Gastroesophageal sphincter (tissue), 4 donors: ENCODE measurements at regions not wholly inside any gene's neighbourhood (a gene's known extent, or its start where the extent isn't known, plus 50 kb on each side); places are given as distances from the start of the nearest gene placed in this dataset.

ENCODE experiments used
- ATAC-seq: fragments of 150-250 bp; one replicate; pipeline ENCODE4 v1.9.1; 2016; ENCODE audit warnings: mild to moderate bottlenecking, moderate library complexity
- H3K27ac ChIP-seq, 4 donors: fragments of 200-600 bp; sonication (generic) in 3 of 4; 1 replicate in 3 of 4; 2 replicates in 1 of 4; pipeline ENCODE4 v1.5.1; 2016 to 2019
- H3K27me3 ChIP-seq: fragments of 200-600 bp; sonication (generic); one replicate; pipeline ENCODE4 v1.5.1; 2019
- H3K36me3 ChIP-seq, 2 donors: fragments of 200-600 bp; sonication (generic); one replicate each; pipeline ENCODE4 v1.5.1; 2019; ENCODE audit warnings: control low read depth in 1 of 2
- H3K4me1 ChIP-seq, 3 donors: fragments of 200-600 bp; sonication (generic); 1 replicate in 2 of 3; 2 replicates in 1 of 3; pipeline ENCODE4 v1.5.1; 2016 to 2019; ENCODE audit warnings: control low read depth in 2 of 3
- H3K4me3 ChIP-seq, 2 donors: fragments of 200-600 bp; sonication (generic); one replicate each; pipeline ENCODE4 v1.5.1; 2019; ENCODE audit warnings: mild to moderate bottlenecking in 1 of 2, moderate library complexity in 1 of 2
- H3K9me3 ChIP-seq, 3 donors: fragments of 200-600 bp; sonication (generic); one replicate each; pipeline ENCODE4 v1.5.1; 2017 to 2019; ENCODE audit warnings: control low read depth in 2 of 3
- EP300 ChIP-seq: sonication (generic); formaldehyde crosslinking; IDR thresholded peaks from one replicate; pipeline ENCODE4 v1.6.1; 2017; ENCODE audit warnings: antibody characterized with exemption, mild to moderate bottlenecking
- POLR2A ChIP-seq, 2 donors: fragments of 450-650 bp; IDR thresholded peaks; one replicate each; pipeline ENCODE4 v1.6.1; 2017; ENCODE audit warnings: antibody characterized with exemption in 2 of 2, mild to moderate bottlenecking in 2 of 2, moderate library complexity in 1 of 2
- POLR2AphosphoS5 ChIP-seq: sonication (generic); formaldehyde crosslinking; IDR thresholded peaks from one replicate; pipeline ENCODE4 v1.6.1; 2017; ENCODE audit warnings: antibody characterized with exemption
- WGBS, 2 donors: methylation state at CpG; one replicate each; pipeline ENCODE4 v1.1.5; 2018; ENCODE audit warnings: low coverage in 1 of 2; 5-methylcytosine and 5-hydroxymethylcytosine counted together
- TF ChIP-seq, protein P1 (sequence below), 4 experiments: fragments of 200-600 bp in 2 of 4; fragments of 450-650 bp in 2 of 4; sonication (generic) in 1 of 4; IDR thresholded peaks; one replicate each; pipeline ENCODE4 v1.5.1; 2017 to 2019; ENCODE audit warnings: antibody characterized with exemption in 4 of 4, mild to moderate bottlenecking in 2 of 4, moderate library complexity in 2 of 4

DNA sequence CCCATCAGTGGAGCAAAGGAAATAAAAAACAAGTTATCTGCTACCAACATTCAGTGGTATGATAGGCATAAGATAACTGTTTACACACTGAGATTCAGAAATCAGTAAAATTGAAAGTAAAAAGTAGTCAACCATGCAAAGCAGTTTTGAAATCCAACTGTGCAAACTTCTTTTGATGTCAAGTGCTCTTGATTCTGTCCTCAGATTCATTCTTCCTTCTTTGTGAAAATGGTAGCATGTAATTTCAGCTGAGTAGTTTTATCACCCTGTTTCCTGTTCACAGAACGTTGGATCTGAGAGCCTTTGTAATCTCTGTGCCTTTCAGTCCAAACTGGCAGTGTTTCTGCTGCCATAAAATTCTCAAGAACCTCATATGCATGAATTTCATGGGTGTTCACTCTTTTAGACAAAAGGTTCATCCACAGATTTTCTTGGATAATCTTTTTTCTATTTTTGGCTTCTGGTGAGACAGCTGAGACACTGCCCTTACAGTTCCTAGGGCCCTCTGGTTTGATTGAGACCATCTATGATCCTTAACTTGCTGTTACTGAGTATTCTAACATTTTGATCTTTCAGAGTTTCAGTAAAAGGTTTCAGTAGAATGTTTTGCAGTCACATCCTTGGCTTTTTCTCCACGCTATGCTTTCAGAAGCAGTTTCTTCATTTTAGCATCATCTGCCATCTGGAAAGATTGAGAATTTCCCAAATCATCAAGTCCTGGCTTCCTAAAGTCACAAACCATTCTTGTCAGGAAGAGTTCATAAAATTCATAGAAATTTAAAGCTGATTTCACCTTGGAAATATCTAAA, 272.3 kb upstream of the EPHA4 start:
- H3K4me3 ChIP-seq: no peak overlapping the region
- TF ChIP-seq POLR2AphosphoS5 (no peak), EP300 (no peak)
- TF ChIP-seq, protein P1, sequence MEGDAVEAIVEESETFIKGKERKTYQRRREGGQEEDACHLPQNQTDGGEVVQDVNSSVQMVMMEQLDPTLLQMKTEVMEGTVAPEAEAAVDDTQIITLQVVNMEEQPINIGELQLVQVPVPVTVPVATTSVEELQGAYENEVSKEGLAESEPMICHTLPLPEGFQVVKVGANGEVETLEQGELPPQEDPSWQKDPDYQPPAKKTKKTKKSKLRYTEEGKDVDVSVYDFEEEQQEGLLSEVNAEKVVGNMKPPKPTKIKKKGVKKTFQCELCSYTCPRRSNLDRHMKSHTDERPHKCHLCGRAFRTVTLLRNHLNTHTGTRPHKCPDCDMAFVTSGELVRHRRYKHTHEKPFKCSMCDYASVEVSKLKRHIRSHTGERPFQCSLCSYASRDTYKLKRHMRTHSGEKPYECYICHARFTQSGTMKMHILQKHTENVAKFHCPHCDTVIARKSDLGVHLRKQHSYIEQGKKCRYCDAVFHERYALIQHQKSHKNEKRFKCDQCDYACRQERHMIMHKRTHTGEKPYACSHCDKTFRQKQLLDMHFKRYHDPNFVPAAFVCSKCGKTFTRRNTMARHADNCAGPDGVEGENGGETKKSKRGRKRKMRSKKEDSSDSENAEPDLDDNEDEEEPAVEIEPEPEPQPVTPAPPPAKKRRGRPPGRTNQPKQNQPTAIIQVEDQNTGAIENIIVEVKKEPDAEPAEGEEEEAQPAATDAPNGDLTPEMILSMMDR (IDR thresholded peaks at IDR 0.05): no peak
- H3K36me3 ChIP-seq: no peaks in the 10 kb centered on the region
- H3K9me3 ChIP-seq: no peaks in the 10 kb centered on the region
- H3K4me1 ChIP-seq: no peaks in the 10 kb centered on the region
- no peak overlapping the region for H3K27ac ChIP-seq
- no peaks in the 10 kb centered on the region for H3K27me3 ChIP-seq
- WGBS, 2 donors: 43 to 73% methylated on average over 2 of the region's 2 CpGs
- no peak for ATAC-seq

DNA sequence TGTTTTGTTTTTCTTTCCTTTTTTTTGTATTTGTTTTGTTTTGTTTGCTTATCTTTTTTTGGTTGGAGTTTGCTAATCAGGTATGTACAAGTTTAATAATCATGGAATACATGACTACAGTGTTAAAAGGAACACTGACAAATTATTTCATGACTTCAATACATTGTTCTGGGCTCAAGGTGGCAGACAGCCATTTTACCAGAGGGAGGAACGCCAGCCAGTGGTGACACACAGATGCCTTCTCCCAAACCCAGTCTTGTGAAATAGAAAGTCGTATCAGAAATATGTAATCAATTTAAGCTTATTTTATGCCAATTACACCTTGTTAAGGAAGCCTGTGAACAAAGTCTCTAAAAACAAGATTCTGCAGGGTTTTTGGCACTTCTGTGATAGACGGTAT, 264.0 kb upstream of the EPHA4 start:
- peaks cover 0 to 10% (median 0%) of the 10 kb centered on the region in 3 donors for H3K4me1 ChIP-seq
- H3K9me3 ChIP-seq: no peaks in the 10 kb centered on the region
- no peaks in the 10 kb centered on the region for H3K27me3 ChIP-seq
- ATAC-seq: no peak
- TF ChIP-seq, protein P1 (IDR thresholded peaks at IDR 0.05): no peak
- no peak for TF ChIP-seq POLR2A (IDR thresholded peaks at IDR 0.05)
- TF ChIP-seq POLR2AphosphoS5: no peak
- no peak overlapping the region for H3K4me3 ChIP-seq
- H3K36me3 ChIP-seq: no peaks in the 10 kb centered on the region
- WGBS, 2 donors: 18 to 25% methylated on average over 3 of the region's 3 CpGs
- H3K27ac ChIP-seq: no peak overlapping the region

DNA sequence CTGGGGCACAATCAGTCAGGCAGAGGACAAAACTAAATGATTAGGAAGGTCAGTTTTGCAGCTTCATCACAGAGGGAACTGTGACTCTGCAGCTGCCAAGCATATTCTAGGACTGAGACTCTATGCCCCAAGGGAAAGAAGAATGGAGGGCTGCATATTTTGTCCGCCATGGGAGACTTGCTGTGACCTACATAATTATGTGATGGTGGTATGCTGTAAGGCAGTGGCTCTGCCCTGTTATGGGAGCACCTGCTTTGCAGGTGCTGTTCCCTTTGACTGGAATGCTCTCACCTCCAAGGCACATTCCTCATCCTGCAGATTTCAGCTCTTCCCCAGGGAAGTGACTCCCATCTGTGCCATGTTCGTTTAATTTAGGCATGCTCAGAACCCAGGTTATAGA, 261.9 kb upstream of the EPHA4 start:
- Histone ChIP-seq H3K4me1 (peaks cover 0 to 10% (median 0%) of the 10 kb centered on the region in 3 donors), H3K27ac (no peak overlapping the region), H3K9me3 (no peaks in the 10 kb centered on the region), H3K4me3 (no peak overlapping the region), H3K27me3 (no peaks in the 10 kb centered on the region), H3K36me3 (no peaks in the 10 kb centered on the region)
- WGBS, 2 donors: 88% methylated on average over 2 of the region's 2 CpGs; no CpG with 5 or more reads in 1 of the 2 donors
- no peak for TF ChIP-seq POLR2AphosphoS5
- TF ChIP-seq, protein P1 (IDR thresholded peaks at IDR 0.05): no peak
- ATAC-seq: no peak

DNA sequence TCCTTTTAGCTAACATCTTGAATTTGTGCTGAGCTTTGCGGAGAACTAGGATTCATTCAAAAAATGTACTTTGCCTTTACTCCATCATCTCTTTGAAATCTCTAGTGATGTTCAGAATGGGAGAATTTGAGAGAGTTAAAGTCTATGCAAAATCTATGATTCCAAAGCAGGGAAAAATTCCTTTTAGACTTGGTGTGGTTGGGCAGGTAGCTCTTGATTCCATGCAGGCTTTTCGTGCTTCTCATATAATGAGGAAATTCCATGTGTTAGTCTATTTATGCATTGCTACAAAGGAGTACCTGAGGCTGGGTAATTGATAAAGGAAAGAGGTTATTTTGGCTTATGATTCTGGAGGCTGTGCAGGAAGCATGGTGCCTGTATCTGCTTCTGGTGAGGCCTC, 258.9 kb upstream of the EPHA4 start:
- WGBS, 2 donors: 100% methylated on average over 1 to 2 of the region's 2 CpGs
- Histone ChIP-seq H3K9me3 (peaks cover 0 to 8% (median 0%) of the 10 kb centered on the region in 3 donors), H3K36me3 (no peaks in the 10 kb centered on the region), H3K4me3 (no peak overlapping the region), H3K27ac (no peak overlapping the region), H3K4me1 (peaks cover 0 to 3% (median 0%) of the 10 kb centered on the region in 3 donors), H3K27me3 (no peaks in the 10 kb centered on the region)
- ATAC-seq: no peak
- TF ChIP-seq POLR2A (IDR thresholded peaks at IDR 0.05) (no peak), POLR2AphosphoS5 (no peak), EP300 (no peak)
- TF ChIP-seq, protein P1 (IDR thresholded peaks at IDR 0.05): no peak

DNA sequence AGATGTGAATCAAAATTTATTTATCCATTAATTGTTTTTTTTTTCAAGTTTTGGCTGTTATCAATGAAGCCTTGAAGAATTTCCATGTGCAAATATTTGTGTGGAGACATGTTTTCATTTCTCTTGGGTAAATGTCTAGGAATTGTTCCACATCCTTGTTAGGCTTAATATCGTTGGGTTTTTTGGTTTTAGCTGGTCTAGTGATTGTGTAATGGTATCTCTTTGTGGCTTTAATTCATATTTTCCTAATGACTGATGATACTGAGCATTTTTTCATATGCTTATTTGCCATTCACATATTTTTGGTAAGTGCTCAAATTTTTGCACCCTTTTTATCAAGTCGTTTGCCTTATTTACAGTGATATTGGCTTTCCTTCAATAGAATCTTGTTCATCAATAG, 250.3 kb upstream of the EPHA4 start:
- no peak for TF ChIP-seq POLR2A (IDR thresholded peaks at IDR 0.05)
- TF ChIP-seq POLR2AphosphoS5: no peak
- TF ChIP-seq, protein P1 (IDR thresholded peaks at IDR 0.05): no peak
- TF ChIP-seq EP300: no peak
- no peak overlapping the region for H3K4me3 ChIP-seq
- no peak overlapping the region for H3K27ac ChIP-seq
- H3K27me3 ChIP-seq: no peaks in the 10 kb centered on the region
- no peak for ATAC-seq
- peaks cover 0 to 6% (median 0%) of the 10 kb centered on the region in 3 donors for H3K9me3 ChIP-seq
- H3K36me3 ChIP-seq: no peaks in the 10 kb centered on the region
- no peaks in the 10 kb centered on the region for H3K4me1 ChIP-seq
- WGBS, 2 donors: 86 to 89% methylated on average over 2 of the region's 2 CpGs
